Neural progenitor cell (in vitro differentiated cells): ENCODE measurements at regions not wholly inside any gene's neighbourhood (a gene's known extent, or its start where the extent isn't known, plus 50 kb on each side); places are given as distances from the start of the nearest gene placed in this dataset.

Source experiments
- DNase-seq: peaks from one replicate; pipeline ENCODE4 v3.0.0-alpha.2; 2016; ENCODE audit warnings: low spot score
- H2AFZ ChIP-seq: fragments of 200-600 bp; sonication (generic); replicated peaks from 2 replicates; pipeline ENCODE4 v1.6.1; 2016; ENCODE audit warnings: antibody characterized with exemption
- H3F3A ChIP-seq: fragments of 200-600 bp; sonication (generic); 2 replicates; pipeline ENCODE4 v1.6.1; 2016; ENCODE audit warnings: antibody characterized with exemption, low read depth
- H3K27ac ChIP-seq: fragments of 200-600 bp; sonication (generic); 2 replicates; pipeline ENCODE4 v1.5.1; 2016; ENCODE audit warnings: mild to moderate bottlenecking
- H3K27me3 ChIP-seq: fragments of 200-600 bp; sonication (generic); 2 replicates; pipeline ENCODE4 v1.6.1; 2016; ENCODE audit warnings: mild to moderate bottlenecking, moderate library complexity
- H3K36me3 ChIP-seq: fragments of 200-600 bp; sonication (generic); 2 replicates; pipeline ENCODE4 v1.5.1; 2016
- H3K4me1 ChIP-seq: fragments of 200-600 bp; sonication (generic); 2 replicates; pipeline ENCODE4 v1.6.1; 2016; ENCODE audit warnings: mixed run types
- H3K4me2 ChIP-seq: fragments of 200-600 bp; sonication (generic); 2 replicates; pipeline ENCODE4 v1.6.1; 2016
- H3K4me3 ChIP-seq: fragments of 200-600 bp; sonication (generic); 2 replicates; pipeline ENCODE4 v1.5.1; 2016
- H3K79me2 ChIP-seq: fragments of 200-600 bp; sonication (generic); 2 replicates; pipeline ENCODE4 v1.6.1; 2016; ENCODE audit warnings: low read depth
- H3K9ac ChIP-seq: fragments of 200-600 bp; sonication (generic); 2 replicates; pipeline ENCODE4 v1.6.1; 2016
- H3K9me3 ChIP-seq: fragments of 200-600 bp; sonication (generic); 2 replicates; pipeline ENCODE4 v1.5.1; 2016; ENCODE audit warnings: low read depth
- H4K20me1 ChIP-seq: fragments of 200-600 bp; sonication (generic); 2 replicates; pipeline ENCODE4 v1.6.1; 2016; ENCODE audit warnings: low read depth
- H3K27ac Mint-ChIP-seq: 3 replicates; pipeline ENCODE4 v1.8.0; 2021; ENCODE audit warnings: mixed read lengths
- H3K27me3 Mint-ChIP-seq: 2 replicates; pipeline ENCODE4 v1.8.0; 2022; ENCODE audit warnings: low read depth, mild to moderate bottlenecking, inconsistent platforms, moderate library complexity, mixed read lengths; ENCODE audit not compliant: insufficient read depth
- H3K36me3 Mint-ChIP-seq: 3 replicates; pipeline ENCODE4 v1.8.0; 2021; ENCODE audit warnings: mixed read lengths
- H3K4me1 Mint-ChIP-seq: 3 replicates; pipeline ENCODE4 v1.8.0; 2021; ENCODE audit warnings: mixed read lengths
- H3K4me3 Mint-ChIP-seq: 3 replicates; pipeline ENCODE4 v1.8.0; 2021; ENCODE audit warnings: mild to moderate bottlenecking, moderate library complexity, mixed read lengths
- H3K9me3 Mint-ChIP-seq: 3 replicates; pipeline ENCODE4 v1.8.0; 2020; ENCODE audit warnings: mixed read lengths
- EZH2 ChIP-seq: fragments of 200-600 bp; sonication (generic); IDR thresholded peaks from 2 replicates; pipeline ENCODE4 v1.6.1; 2017; ENCODE audit warnings: antibody characterized with exemption, mild to moderate bottlenecking, moderate library complexity
- EZH2phosphoT487 ChIP-seq: fragments of 200-600 bp; sonication (generic); IDR thresholded peaks from 2 replicates; pipeline ENCODE4 v1.6.1; 2017; ENCODE audit warnings: antibody characterized with exemption
- TF ChIP-seq, protein P1 (sequence below): fragments of 200-600 bp; sonication (generic); IDR thresholded peaks from 2 replicates; pipeline ENCODE4 v1.5.1; 2017; ENCODE audit warnings: antibody characterized with exemption, mild to moderate bottlenecking

DNA sequence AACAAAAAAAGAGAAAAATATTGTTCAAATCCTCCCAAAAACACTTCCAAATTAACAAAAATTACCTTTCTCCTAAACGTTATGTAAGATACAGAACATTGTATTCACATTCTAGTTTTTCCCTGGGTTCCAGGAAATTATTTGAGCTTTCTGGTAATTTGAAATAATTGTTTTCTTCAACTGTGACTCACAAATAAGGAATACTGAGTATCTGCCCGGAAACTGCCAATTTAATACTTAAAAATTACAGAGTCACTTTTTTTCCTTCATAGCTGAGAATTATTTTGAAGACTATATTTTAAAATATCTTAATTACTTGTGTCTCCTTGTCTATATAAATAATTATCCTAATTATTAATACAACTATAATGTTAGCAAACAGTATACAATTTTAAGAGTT lies 709.0 kb upstream of the ARGLU1 start:
- H3K36me3 Mint-ChIP-seq = no peaks in the 10 kb centered on the region
- Histone ChIP-seq H3F3A (no peaks in the 10 kb centered on the region), H3K4me3 (no peak overlapping the region), H3K27me3 (no peaks in the 10 kb centered on the region), H4K20me1 (no peaks in the 10 kb centered on the region), H3K79me2 (no peaks in the 10 kb centered on the region), H2AFZ (no peak overlapping the region), H3K4me1 (no peaks in the 10 kb centered on the region), H3K9ac (no peak overlapping the region), H3K4me2 (no peak overlapping the region), H3K27ac (no peak overlapping the region), H3K9me3 (no peaks in the 10 kb centered on the region), H3K36me3 (no peaks in the 10 kb centered on the region)
- H3K27ac Mint-ChIP-seq = no peak overlapping the region
- no peaks in the 10 kb centered on the region for H3K4me1 Mint-ChIP-seq
- TF ChIP-seq, protein P1, sequence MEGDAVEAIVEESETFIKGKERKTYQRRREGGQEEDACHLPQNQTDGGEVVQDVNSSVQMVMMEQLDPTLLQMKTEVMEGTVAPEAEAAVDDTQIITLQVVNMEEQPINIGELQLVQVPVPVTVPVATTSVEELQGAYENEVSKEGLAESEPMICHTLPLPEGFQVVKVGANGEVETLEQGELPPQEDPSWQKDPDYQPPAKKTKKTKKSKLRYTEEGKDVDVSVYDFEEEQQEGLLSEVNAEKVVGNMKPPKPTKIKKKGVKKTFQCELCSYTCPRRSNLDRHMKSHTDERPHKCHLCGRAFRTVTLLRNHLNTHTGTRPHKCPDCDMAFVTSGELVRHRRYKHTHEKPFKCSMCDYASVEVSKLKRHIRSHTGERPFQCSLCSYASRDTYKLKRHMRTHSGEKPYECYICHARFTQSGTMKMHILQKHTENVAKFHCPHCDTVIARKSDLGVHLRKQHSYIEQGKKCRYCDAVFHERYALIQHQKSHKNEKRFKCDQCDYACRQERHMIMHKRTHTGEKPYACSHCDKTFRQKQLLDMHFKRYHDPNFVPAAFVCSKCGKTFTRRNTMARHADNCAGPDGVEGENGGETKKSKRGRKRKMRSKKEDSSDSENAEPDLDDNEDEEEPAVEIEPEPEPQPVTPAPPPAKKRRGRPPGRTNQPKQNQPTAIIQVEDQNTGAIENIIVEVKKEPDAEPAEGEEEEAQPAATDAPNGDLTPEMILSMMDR = no peak
- TF ChIP-seq EZH2 (no peak), EZH2phosphoT487 (no peak)
- no peaks in the 10 kb centered on the region for H3K9me3 Mint-ChIP-seq
- H3K27me3 Mint-ChIP-seq = no peaks in the 10 kb centered on the region
- no peak overlapping the region for H3K4me3 Mint-ChIP-seq
- no peak for DNase-seq

DNA sequence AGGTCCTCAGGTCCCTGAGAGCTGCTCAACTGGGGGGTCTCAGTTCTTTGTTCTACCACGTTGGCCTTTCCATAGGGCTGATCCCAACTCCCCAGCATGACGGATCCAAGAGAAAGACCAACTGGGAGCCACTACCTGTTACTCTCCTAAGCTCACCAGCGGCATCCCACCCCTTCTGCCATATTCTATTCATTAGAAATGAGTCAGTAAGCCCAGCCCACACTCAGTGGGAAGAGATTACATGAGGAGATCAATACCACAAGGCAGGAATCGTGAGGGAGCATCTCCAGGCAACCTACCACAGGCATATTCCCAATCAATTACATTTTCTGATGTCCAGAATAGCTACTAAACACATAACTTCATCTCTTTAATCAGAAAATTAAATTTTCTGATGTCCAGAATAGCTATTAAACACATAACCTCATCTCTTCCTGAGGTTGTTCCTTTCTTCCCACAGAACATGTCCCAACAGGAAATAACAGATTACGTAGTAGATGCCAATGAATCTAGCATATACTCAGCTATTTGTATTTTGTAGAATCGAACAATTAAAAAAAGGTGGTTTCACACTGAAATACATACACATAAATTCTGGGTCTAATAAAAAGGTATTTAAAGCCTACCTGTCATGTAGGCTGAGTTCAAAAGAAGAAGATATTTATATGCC lies 708.1 kb upstream of the ARGLU1 start:
- H3K4me3 ChIP-seq = no peak overlapping the region
- H3K9me3 Mint-ChIP-seq = no peaks in the 10 kb centered on the region
- H3K27me3 ChIP-seq = no peaks in the 10 kb centered on the region
- DNase-seq = no peak
- H3K27me3 Mint-ChIP-seq = no peaks in the 10 kb centered on the region
- H3K4me3 Mint-ChIP-seq = no peak overlapping the region
- no peaks in the 10 kb centered on the region for H3K36me3 Mint-ChIP-seq
- no peak overlapping the region for H3K4me2 ChIP-seq
- no peak overlapping the region for H3K9ac ChIP-seq
- H3K36me3 ChIP-seq = no peaks in the 10 kb centered on the region
- no peaks in the 10 kb centered on the region for H3K79me2 ChIP-seq
- H3F3A ChIP-seq = peaks cover under 1% of the 10 kb centered on the region
- no peak overlapping the region for H3K27ac Mint-ChIP-seq
- H3K4me1 Mint-ChIP-seq = peaks cover 4% of the 10 kb centered on the region
- peaks cover 4% of the 10 kb centered on the region for H3K4me1 ChIP-seq
- TF ChIP-seq EZH2 (no peak), EZH2phosphoT487 (no peak)
- TF ChIP-seq, protein P1 = no peak
- no peaks in the 10 kb centered on the region for H4K20me1 ChIP-seq
- H3K9me3 ChIP-seq = no peaks in the 10 kb centered on the region
- H2AFZ ChIP-seq = no peak overlapping the region
- no peak overlapping the region for H3K27ac ChIP-seq

DNA sequence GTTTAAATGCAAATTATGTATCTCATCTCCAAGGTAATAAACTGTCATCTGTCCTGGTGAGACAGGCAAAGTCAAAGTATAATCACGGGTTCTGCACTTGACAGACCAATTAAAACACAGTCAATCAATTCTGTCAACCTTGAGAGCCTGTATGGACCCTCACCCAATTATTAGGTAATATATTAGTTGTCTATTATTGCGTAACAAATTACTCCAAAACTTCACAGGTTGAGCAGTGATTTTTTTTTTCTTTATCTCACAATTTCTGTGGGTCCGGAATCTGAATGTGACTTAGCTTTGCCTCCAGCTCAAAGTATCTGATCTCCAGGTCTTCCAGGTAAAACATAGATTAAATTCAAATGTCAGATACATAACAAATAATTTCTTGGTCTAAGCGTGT lies 707.4 kb upstream of the ARGLU1 start:
- H3K9me3 ChIP-seq = no peaks in the 10 kb centered on the region
- no peaks in the 10 kb centered on the region for H3K27me3 Mint-ChIP-seq
- H3K27ac ChIP-seq = no peak overlapping the region
- no peak for DNase-seq
- peaks cover 3% of the 10 kb centered on the region for H3F3A ChIP-seq
- no peak overlapping the region for H3K4me3 ChIP-seq
- no peaks in the 10 kb centered on the region for H3K79me2 ChIP-seq
- H3K4me3 Mint-ChIP-seq = no peak overlapping the region
- H3K9ac ChIP-seq = no peak overlapping the region
- H3K36me3 Mint-ChIP-seq = no peaks in the 10 kb centered on the region
- H3K27me3 ChIP-seq = no peaks in the 10 kb centered on the region
- no peaks in the 10 kb centered on the region for H4K20me1 ChIP-seq
- TF ChIP-seq, protein P1 = no peak
- no peak for TF ChIP-seq EZH2
- TF ChIP-seq EZH2phosphoT487 = no peak
- H3K36me3 ChIP-seq = no peaks in the 10 kb centered on the region
- H2AFZ ChIP-seq = no peak overlapping the region
- peaks cover 6% of the 10 kb centered on the region for H3K4me1 ChIP-seq
- no peak overlapping the region for H3K4me2 ChIP-seq
- H3K9me3 Mint-ChIP-seq = no peaks in the 10 kb centered on the region
- H3K4me1 Mint-ChIP-seq = peaks cover 6% of the 10 kb centered on the region
- no peak overlapping the region for H3K27ac Mint-ChIP-seq
